GM12872 (cell line): ENCODE measurements at regions not wholly inside any gene's neighbourhood (a gene's known extent, or its start where the extent isn't known, plus 50 kb on each side); places are given as distances from the start of the nearest gene placed in this dataset.

Experiments
- CTCF ChIP-seq: IDR thresholded peaks from 3 replicates; pipeline ENCODE4 v1.5.1; 2011; ENCODE audit warnings: low read depth, mild to moderate bottlenecking, low read length, moderate library complexity; ENCODE audit not compliant: insufficient read depth

GRCh38 chr6:112592159-112592558 is 245.0 kb downstream of the RFPL4B start:
- TF ChIP-seq CTCF = no peak

- no peak for TF ChIP-seq CTCF
These were observed 247.9 kb downstream of the RFPL4B start for GRCh38 chr6:112594886-112595594.

GRCh38 chr6:112595841-112596240 is 248.7 kb downstream of the RFPL4B start:
- no peak for TF ChIP-seq CTCF

- no peak for TF ChIP-seq CTCF
These were observed 250.0 kb downstream of the RFPL4B start for GRCh38 chr6:112597176-112597575.

GRCh38 chr6:112600168-112600567 is 253.0 kb downstream of the RFPL4B start:
- no peak for TF ChIP-seq CTCF

- no peak for TF ChIP-seq CTCF
These were observed 256.6 kb downstream of the RFPL4B start for GRCh38 chr6:112603726-112604125.

- no peak for TF ChIP-seq CTCF
These were observed 259.7 kb downstream of the RFPL4B start for GRCh38 chr6:112606656-112607435.
